Keratinocyte (primary cell): ENCODE measurements at regions not wholly inside any gene's neighbourhood (a gene's known extent, or its start where the extent isn't known, plus 50 kb on each side); places are given as distances from the start of the nearest gene placed in this dataset.

Experiments
- DNase-seq: peaks from one replicate; pipeline ENCODE4 v3.0.0-alpha.2; 2011; ENCODE audit warnings: low read depth, missing footprints, low spot score
- FAIRE-seq: peaks from 2 replicates; lab custom pipeline; 2011; peaks lifted over from hg19 to GRCh38; lab: Jason Lieb, UNC
- H2AFZ ChIP-seq: 2 replicates; pipeline ENCODE4 v1.6.0; 2012; ENCODE audit warnings: low read length, control low read depth, inconsistent platforms; ENCODE audit not compliant: control insufficient read depth
- H3K27ac ChIP-seq: 2 replicates; pipeline ENCODE4 v1.5.1; 2011; ENCODE audit warnings: low read length; ENCODE audit not compliant: control insufficient read depth, insufficient read depth
- H3K27me3 ChIP-seq: 3 replicates; pipeline ENCODE4 v1.6.0; 2011; ENCODE audit warnings: low read length; ENCODE audit not compliant: control insufficient read depth, insufficient read depth; ENCODE audit errors: extremely low read depth
- H3K36me3 ChIP-seq, 2 experiments: 2 replicates in 1 of 2; 3 replicates in 1 of 2; pipeline ENCODE4 v1.5.1; 2011; ENCODE audit warnings: low read length in 2 of 2, mild to moderate bottlenecking in 1 of 2; ENCODE audit not compliant: control insufficient read depth in 2 of 2, insufficient read depth in 2 of 2; ENCODE audit errors: extremely low read depth in 1 of 2
- H3K4me1 ChIP-seq: 3 replicates; pipeline ENCODE4 v1.5.1; 2011; ENCODE audit warnings: low read length; ENCODE audit not compliant: control insufficient read depth, insufficient read depth; ENCODE audit errors: extremely low read depth
- H3K4me2 ChIP-seq: 3 replicates; pipeline ENCODE4 v1.6.0; 2011; ENCODE audit warnings: low read depth, low read length; ENCODE audit not compliant: control insufficient read depth, insufficient read depth; ENCODE audit errors: extremely low read depth
- H3K4me3 ChIP-seq, 3 experiments: fragments of 200-600 bp in 1 of 3; sonication (generic) in 1 of 3; 2 replicates in 2 of 3; 3 replicates in 1 of 3; pipeline ENCODE4 v1.5.1; 2011 to 2016; ENCODE audit warnings: low read length in 3 of 3, mild to moderate bottlenecking in 3 of 3, control low read depth in 2 of 3, inconsistent platforms in 1 of 3, low read depth in 1 of 3, mixed read lengths in 1 of 3, mixed run types in 1 of 3, moderate library complexity in 1 of 3; ENCODE audit not compliant: control insufficient read depth in 2 of 3, insufficient read depth in 2 of 3; ENCODE audit errors: extremely low read depth in 1 of 3
- H3K79me2 ChIP-seq: 2 replicates; pipeline ENCODE4 v1.6.0; 2012; ENCODE audit warnings: low read length; ENCODE audit not compliant: control insufficient read depth, insufficient read depth
- H3K9ac ChIP-seq: 3 replicates; pipeline ENCODE4 v1.6.0; 2011; ENCODE audit warnings: low read length; ENCODE audit not compliant: control insufficient read depth, insufficient read depth; ENCODE audit errors: extremely low read depth
- H3K9me1 ChIP-seq: 3 replicates; pipeline ENCODE4 v1.6.0; 2011; ENCODE audit warnings: low read length; ENCODE audit not compliant: control insufficient read depth, insufficient read depth; ENCODE audit errors: extremely low read depth
- H3K9me3 ChIP-seq: 2 replicates; pipeline ENCODE4 v1.5.1; 2012; ENCODE audit warnings: low read depth, low read length; ENCODE audit not compliant: control insufficient read depth
- H4K20me1 ChIP-seq: 3 replicates; pipeline ENCODE4 v1.6.0; 2011; ENCODE audit warnings: low read length; ENCODE audit not compliant: control insufficient read depth, insufficient read depth; ENCODE audit errors: extremely low read depth
- CTCF ChIP-seq, 3 experiments: IDR thresholded peaks in 1 of 3; conservative IDR thresholded peaks in 1 of 3; optimal IDR thresholded peaks in 1 of 3; 2 replicates in 2 of 3; 3 replicates in 1 of 3; pipeline versions ENCODE3 to v1.5.1; 2011; ENCODE audit warnings: low read length in 3 of 3, mild to moderate bottlenecking in 3 of 3, moderate library complexity in 2 of 3, control low read depth in 1 of 3, inconsistent platforms in 1 of 3; ENCODE audit not compliant: insufficient read depth in 2 of 3; ENCODE audit errors: extremely low read depth in 1 of 3
- EZH2 ChIP-seq: IDR thresholded peaks from one replicate; pipeline ENCODE4 v1.6.1; 2012; ENCODE audit warnings: inconsistent platforms, mild to moderate bottlenecking, low read length, moderate library complexity
- dilution Hi-C: fragments of 300-500 bp; cut with MboI; formaldehyde crosslinking; loops from one replicate; pipeline ENCODE4 v1.7.0; 2020; ENCODE audit warnings: low sequenced_read_pairs; ENCODE audit not compliant: extremely low pct_ligation_motif_present

- no peak for TF ChIP-seq CTCF (optimal IDR thresholded peaks at IDR 0.05 in 1 of 3, IDR thresholded peaks at IDR 0.05 in 1 of 3, conservative IDR thresholded peaks at IDR 0.05 in 1 of 3; ENCODE audit: extremely low read depth in 1 of 3, insufficient read depth in 2 of 3, low read length in 3 of 3)
- TF ChIP-seq EZH2 = no peak
- Histone ChIP-seq H3K4me2 (no peak overlapping the region), H3K4me1 (no peaks in the 10 kb centered on the region), H3K27ac (no peak overlapping the region), H3K27me3 (no peaks in the 10 kb centered on the region), H4K20me1 (no peaks in the 10 kb centered on the region), H3K9me3 (no peaks in the 10 kb centered on the region), H3K79me2 (no peaks in the 10 kb centered on the region), H3K9me1 (no peaks in the 10 kb centered on the region), H3K36me3 (no peaks in the 10 kb centered on the region), H2AFZ (no peak overlapping the region), H3K9ac (no peak overlapping the region), H3K4me3 (no peak overlapping the region)
- no peak for DNase-seq
- dilution Hi-C loops = no loop called here
- no peak for FAIRE-seq
These were observed 161.2 kb upstream of the SPEF2 start for GRCh38 chr5:35456506-35456905.

- Histone ChIP-seq H3K9ac (no peak overlapping the region), H3K27ac (no peak overlapping the region), H3K27me3 (no peaks in the 10 kb centered on the region), H3K9me1 (no peaks in the 10 kb centered on the region), H3K36me3 (no peaks in the 10 kb centered on the region), H2AFZ (no peak overlapping the region), H3K4me3 (no peak overlapping the region), H3K4me2 (no peak overlapping the region), H3K9me3 (no peaks in the 10 kb centered on the region), H4K20me1 (no peaks in the 10 kb centered on the region), H3K79me2 (no peaks in the 10 kb centered on the region), H3K4me1 (no peaks in the 10 kb centered on the region)
- no peak for TF ChIP-seq EZH2
- no peak for TF ChIP-seq CTCF (optimal IDR thresholded peaks at IDR 0.05 in 1 of 3, IDR thresholded peaks at IDR 0.05 in 1 of 3, conservative IDR thresholded peaks at IDR 0.05 in 1 of 3; ENCODE audit: extremely low read depth in 1 of 3, insufficient read depth in 2 of 3, low read length in 3 of 3)
- dilution Hi-C loops = no loop called here
- FAIRE-seq (no peak), DNase-seq (no peak)
These were observed 163.6 kb upstream of the SPEF2 start for GRCh38 chr5:35454011-35454525.
